ENCODE measurements at regions not wholly inside any gene's neighbourhood (a gene's known extent, or its start where the extent isn't known, plus 50 kb on each side); places are given as distances from the start of the nearest gene placed in this dataset.

GRCh38 chr5:67381236-67381880 is 184.8 kb upstream of the CD180 start:
- no peaks in the 10 kb centered on the region for H3K9me3 ChIP-seq
- no peak for ATAC-seq (ENCODE audit: insufficient number of reproducible peaks, low FRiP score, low read depth)
- H3K27me3 ChIP-seq (replicated peaks; ENCODE audit: insufficient read depth), result no peaks in the 10 kb centered on the region
- no peak overlapping the region for H3K27ac ChIP-seq
- H3K36me3 ChIP-seq, result no peaks in the 10 kb centered on the region
- DNase-seq (ENCODE audit: low spot score), result no peak
- no peak overlapping the region for H3K4me3 ChIP-seq
- H3K4me1 ChIP-seq (ENCODE audit: control insufficient read depth in 1 of 2, low read depth in 2 of 2), result no peaks in the 10 kb centered on the region
- no peak for TF ChIP-seq CTCF (IDR thresholded peaks at IDR 0.05)

GRCh38 chr5:67380431-67380830 is 183.8 kb upstream of the CD180 start:
- ATAC-seq (ENCODE audit: insufficient number of reproducible peaks, low FRiP score, low read depth), result no peak
- Histone ChIP-seq H3K27ac (no peak overlapping the region), H3K4me3 (no peak overlapping the region), H3K36me3 (no peaks in the 10 kb centered on the region), H3K4me1 (ENCODE audit: control insufficient read depth in 1 of 2, low read depth in 2 of 2) (no peaks in the 10 kb centered on the region), H3K27me3 (replicated peaks; ENCODE audit: insufficient read depth) (no peaks in the 10 kb centered on the region), H3K9me3 (no peaks in the 10 kb centered on the region)
- TF ChIP-seq CTCF (IDR thresholded peaks at IDR 0.05), result no peak
- no peak for DNase-seq (ENCODE audit: low spot score)

GRCh38 chr5:67379753-67380152 is 183.2 kb upstream of the CD180 start:
- no peaks in the 10 kb centered on the region for H3K36me3 ChIP-seq
- DNase-seq (ENCODE audit: low spot score), result no peak
- H3K4me1 ChIP-seq (ENCODE audit: control insufficient read depth in 1 of 2, low read depth in 2 of 2), result no peaks in the 10 kb centered on the region
- no peak for TF ChIP-seq CTCF (IDR thresholded peaks at IDR 0.05)
- no peak overlapping the region for H3K27ac ChIP-seq
- no peaks in the 10 kb centered on the region for H3K9me3 ChIP-seq
- H3K27me3 ChIP-seq (replicated peaks; ENCODE audit: insufficient read depth), result no peaks in the 10 kb centered on the region
- ATAC-seq (ENCODE audit: insufficient number of reproducible peaks, low FRiP score, low read depth), result no peak
- H3K4me3 ChIP-seq, result no peak overlapping the region

- no peaks in the 10 kb centered on the region for H3K4me1 ChIP-seq (ENCODE audit: control insufficient read depth in 1 of 2, low read depth in 2 of 2)
- no peaks in the 10 kb centered on the region for H3K36me3 ChIP-seq
- no peaks in the 10 kb centered on the region for H3K9me3 ChIP-seq
- H3K27ac ChIP-seq, result no peak overlapping the region
- no peaks in the 10 kb centered on the region for H3K27me3 ChIP-seq (replicated peaks; ENCODE audit: insufficient read depth)
- no peak overlapping the region for H3K4me3 ChIP-seq
- DNase-seq (ENCODE audit: low spot score) (no peak), ATAC-seq (ENCODE audit: insufficient number of reproducible peaks, low FRiP score, low read depth) (no peak)
- no peak for TF ChIP-seq CTCF (IDR thresholded peaks at IDR 0.05)
These were observed 181.7 kb upstream of the CD180 start for GRCh38 chr5:67378256-67378655.

- DNase-seq (ENCODE audit: low spot score) (no peak), ATAC-seq (ENCODE audit: insufficient number of reproducible peaks, low FRiP score, low read depth) (no peak)
- Histone ChIP-seq H3K9me3 (no peaks in the 10 kb centered on the region), H3K27me3 (replicated peaks; ENCODE audit: insufficient read depth) (no peaks in the 10 kb centered on the region), H3K4me1 (ENCODE audit: control insufficient read depth in 1 of 2, low read depth in 2 of 2) (no peaks in the 10 kb centered on the region), H3K27ac (no peak overlapping the region), H3K36me3 (no peaks in the 10 kb centered on the region), H3K4me3 (no peak overlapping the region)
- no peak for TF ChIP-seq CTCF (IDR thresholded peaks at IDR 0.05)
These were observed 181.0 kb upstream of the CD180 start for GRCh38 chr5:67377631-67378030.
